HG03103 (cell line): ENCODE measurements at regions not wholly inside any gene's neighbourhood (a gene's known extent, or its start where the extent isn't known, plus 50 kb on each side); places are given as distances from the start of the nearest gene placed in this dataset.
"Not testable (repeated sequence)": the region's sequence is repeated elsewhere in the genome, so short reads cannot be mapped to it uniquely, and the experiment has no call there.

Source experiments
- ATAC-seq: cut with Tn5 transposase; IDR thresholded peaks from one replicate; pipeline ENCODE4 v1.9.1; 2021; ENCODE audit warnings: low read depth; ENCODE audit not compliant: unreplicated experiment

DNA sequence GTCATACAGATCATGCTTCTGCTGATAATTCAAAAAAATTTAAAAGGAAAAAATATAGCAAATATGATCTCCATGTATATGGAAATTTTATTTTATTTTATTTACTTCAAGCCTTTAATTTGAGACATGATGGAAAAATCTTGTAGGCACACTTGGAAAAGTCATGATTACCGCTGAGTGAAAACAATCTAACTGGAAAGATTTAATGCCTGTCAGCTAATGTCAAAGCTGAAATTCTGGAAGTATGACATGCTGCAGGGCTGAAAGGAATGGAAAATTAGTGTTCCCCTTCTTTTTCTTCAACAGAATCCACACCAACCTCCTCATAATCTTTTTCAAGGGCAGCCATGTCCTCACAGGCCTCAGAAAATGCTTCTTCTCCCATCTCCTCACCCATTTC, 58.2 kb downstream of the RPRM start:
- no peak for ATAC-seq

GRCh38 chr2:153417077-153417476, 61.5 kb downstream of the RPRM start:
- no peak for ATAC-seq

DNA sequence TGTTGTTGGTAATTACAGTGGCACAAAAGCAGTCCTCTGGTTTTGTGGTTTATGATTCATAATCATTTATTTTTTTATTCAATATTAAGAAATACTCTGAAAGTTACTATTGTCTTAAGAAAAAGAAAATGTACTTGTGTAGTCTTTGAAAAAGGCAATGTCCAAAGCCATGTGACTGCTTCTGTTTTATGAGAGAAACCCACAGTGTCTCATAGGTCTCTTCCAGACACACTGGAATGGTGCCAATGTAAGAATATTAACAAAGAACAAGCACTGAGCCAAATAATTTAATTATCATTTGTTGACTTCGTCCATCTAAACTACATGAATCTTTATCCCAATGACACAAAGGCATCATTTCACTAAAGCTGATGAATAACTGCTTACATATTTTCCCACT, 62.5 kb downstream of the RPRM start:
- ATAC-seq = no peak

DNA sequence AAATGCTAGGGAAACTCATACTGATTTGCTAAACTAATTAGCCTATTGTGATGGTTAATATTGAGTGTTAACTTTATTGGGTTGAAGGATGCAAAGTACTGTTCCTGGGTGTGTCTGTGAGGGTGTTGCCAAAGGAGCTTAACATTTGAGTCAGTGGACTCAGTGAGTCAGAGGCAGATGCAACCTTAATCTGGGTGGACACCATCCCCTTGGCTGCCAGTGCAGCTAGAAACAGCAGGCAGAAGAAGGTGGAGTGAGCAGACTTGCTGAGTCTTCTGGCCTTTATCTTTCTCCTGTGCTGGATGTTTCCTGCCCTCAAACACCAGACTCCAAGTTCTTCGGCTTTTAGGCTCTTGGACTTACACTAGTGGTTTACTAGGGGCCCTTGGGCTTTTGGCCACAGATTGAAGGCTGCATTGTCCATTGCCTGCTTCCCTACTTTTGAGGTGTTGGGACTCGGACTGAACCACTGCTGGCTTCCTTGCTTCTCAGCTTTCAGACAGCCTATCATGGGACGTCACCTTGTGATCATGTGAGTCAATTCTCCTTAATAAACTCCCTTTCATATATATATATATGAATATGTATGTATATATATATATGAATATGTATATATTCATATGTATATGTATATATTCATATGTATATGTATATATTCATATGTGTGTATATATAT, 69.7 kb downstream of the RPRM start:
- no peak for ATAC-seq

DNA sequence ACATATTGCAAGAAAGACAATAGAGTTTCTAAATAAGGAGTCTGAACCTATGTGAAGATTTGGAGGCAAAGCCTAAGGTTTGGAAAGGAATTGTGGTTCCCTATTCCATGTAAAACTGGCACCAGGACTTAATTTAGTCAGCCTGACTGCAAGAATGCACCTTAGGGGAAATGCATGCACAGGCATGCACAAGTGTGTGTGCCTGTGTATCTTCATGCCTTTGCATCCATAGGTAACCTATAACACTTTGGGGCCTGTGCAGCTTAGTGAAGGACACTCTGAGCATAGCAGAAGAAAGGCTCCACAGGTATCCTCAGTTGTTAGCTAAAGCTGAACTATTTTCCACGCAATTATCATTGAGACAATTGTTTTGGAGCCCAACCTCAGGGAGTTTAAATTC, 73.4 kb downstream of the RPRM start:
- ATAC-seq = no peak

DNA sequence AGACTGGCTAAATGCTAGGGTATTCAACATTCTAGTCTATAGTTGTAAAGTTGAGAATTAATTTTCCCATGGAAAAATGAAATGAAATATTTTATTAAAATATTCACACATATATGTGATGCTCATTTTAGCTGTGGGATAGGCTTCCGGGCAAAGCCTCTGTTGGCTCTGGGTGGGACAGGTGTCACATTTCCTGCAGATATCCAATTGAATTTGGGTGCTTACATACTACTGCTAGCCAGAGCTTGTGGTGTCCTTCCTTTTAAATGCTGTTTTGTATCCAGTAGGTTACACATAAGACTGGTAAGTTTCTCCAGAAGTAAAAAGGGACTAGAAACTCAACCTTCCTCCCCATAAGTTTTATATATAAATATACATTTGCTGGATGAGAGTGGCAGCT, 73.8 kb downstream of the RPRM start:
- no peak for ATAC-seq

- no peak for ATAC-seq
These were observed 74.6 kb downstream of the RPRM start for GRCh38 chr2:153403940-153404339.

DNA sequence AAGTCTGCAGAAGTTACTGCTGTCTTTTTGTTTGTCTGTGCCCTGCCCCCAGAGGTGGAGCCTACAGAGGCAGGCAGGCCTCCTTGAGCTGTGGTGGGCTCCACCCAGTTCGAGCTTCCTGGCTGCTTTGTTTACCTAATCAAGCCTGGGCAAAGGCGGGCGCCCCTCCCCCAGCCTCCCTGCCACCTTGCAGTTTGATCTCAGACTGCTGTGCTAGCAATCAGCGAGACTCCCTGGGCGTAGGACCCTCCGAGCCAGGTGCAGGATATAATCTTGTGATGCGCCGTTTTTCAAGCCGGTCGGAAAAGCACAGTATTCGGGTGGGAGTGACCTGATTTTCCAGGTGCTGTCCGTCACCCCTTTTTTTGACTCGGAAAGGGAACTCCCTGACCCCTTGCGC, 75.2 kb downstream of the RPRM start:
- not testable (repeated sequence) for ATAC-seq

GRCh38 chr2:153394686-153395085, 83.9 kb downstream of the RPRM start:
- ATAC-seq = no peak

DNA sequence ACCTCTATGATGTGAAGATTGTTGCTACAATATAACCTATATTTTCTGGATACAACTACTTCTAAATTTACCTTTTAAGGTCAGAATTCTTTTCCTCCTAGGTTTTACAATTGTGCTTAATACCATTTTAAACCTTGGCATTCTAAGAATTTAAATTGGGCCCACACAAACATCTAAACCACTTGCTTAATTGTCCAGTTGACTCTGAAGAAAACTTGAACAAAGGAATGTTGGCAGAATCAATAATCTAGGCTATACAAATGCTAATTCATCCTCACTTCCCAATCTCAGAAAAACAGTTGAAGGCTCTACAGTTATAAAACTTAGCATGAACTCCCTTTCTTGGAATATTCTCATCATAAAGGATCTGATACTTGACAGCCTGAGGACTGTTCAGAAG, 84.3 kb downstream of the RPRM start:
- ATAC-seq = no peak

DNA sequence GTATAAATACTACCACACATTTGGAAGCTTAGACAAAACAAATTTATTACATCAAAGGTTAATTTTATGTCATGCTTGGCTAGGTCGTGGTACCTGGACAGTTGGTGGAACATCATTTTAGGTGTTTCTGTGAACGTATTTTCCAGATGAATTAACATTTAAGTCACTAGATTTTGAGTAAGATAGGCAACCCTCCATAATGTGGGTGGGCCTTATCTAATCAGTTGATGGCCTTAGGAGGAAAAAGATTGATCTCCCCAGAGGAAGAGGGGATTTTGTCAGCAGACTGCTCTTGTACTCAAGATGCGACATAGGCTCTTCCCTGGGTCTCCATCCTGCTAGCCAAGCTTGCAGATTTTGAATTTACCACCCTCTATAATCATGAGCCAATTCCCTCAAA, 85.0 kb downstream of the RPRM start:
- no peak for ATAC-seq

GRCh38 chr2:153391131-153391530, 87.4 kb downstream of the RPRM start:
- ATAC-seq = no peak

DNA sequence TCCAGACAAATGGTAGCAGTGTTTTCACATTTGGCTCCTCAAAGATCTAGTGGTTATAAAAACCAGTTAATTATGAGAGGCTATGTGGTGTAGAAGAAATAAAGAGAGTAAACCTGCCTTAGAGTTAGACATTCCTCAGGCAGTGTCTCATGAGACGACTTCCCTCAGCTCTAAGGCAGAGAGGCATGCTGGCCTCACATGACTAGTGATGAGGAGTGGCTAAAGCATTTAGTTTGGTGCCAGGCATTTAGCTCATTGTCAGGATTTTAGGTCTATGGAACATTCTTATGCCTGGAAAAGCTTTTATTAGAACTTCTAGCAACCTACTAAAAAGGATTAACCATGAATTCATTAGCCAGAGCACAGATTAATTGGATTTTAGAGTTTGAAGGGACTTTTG, 90.3 kb downstream of the RPRM start:
- no peak for ATAC-seq

DNA sequence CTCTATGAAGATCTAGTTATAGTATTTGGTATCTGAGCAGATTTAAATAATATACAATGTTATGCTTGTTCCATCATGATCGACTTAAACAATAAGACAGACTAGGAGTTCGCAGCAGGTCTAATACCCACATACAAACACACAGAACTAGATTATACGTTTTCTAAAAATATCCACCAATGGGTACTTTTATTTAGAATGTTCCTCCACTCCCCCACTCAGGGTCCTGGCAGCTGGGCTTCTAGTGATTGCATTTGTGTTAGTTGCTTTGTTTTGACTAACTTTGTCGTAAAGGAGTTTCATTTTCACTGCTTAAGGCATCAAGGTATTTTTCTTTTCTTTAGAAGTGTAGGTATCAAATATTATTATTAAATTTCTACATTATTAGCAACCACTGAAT, 91.4 kb downstream of the RPRM start:
- no peak for ATAC-seq

DNA sequence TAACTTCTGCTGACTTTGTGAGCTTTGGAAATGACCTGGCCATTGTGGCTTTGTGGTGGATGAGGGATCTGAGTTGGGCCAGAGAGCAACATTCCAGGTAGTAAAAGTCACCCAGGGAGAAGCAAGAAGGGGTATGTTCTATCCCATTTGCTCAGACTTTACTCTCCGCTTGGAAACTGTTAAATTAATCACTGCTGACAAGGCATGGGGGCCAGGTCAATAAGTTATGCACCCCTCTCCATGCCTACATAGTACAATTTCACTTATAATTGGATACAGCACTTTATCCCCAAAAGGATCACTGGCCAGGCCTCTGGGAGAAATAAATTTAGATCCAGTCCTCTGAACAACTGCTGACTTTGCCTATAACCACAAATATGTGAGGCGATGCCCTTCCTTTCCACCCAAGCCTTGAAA, 92.1 kb downstream of the RPRM start:
- ATAC-seq = no peak

- ATAC-seq = no peak
These were observed 104.9 kb downstream of the RPRM start for GRCh38 chr2:153373510-153374279.

GRCh38 chr2:153360239-153360638, 118.3 kb downstream of the RPRM start:
- ATAC-seq = no peak

GRCh38 chr2:153354377-153354776, 124.2 kb downstream of the RPRM start:
- no peak for ATAC-seq

DNA sequence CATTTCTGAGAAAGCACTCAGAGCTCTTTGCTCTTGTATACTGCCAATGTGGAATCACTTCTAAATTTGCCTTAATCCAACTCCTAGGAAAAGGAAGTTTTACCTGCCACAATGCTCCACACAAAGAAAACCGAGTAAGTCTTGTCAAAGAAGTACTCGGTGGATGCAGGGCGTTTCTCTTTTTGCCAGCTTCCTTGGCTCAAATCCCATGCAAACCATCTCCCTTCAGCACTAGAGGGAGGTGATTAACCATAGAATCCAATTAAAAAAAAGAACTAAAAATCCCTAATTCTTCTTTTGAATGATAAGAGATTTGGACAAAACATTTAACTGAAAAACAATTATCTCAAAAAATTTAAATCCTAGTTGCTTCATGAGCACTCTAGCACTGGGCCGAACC, 129.0 kb downstream of the RPRM start:
- ATAC-seq = no peak

DNA sequence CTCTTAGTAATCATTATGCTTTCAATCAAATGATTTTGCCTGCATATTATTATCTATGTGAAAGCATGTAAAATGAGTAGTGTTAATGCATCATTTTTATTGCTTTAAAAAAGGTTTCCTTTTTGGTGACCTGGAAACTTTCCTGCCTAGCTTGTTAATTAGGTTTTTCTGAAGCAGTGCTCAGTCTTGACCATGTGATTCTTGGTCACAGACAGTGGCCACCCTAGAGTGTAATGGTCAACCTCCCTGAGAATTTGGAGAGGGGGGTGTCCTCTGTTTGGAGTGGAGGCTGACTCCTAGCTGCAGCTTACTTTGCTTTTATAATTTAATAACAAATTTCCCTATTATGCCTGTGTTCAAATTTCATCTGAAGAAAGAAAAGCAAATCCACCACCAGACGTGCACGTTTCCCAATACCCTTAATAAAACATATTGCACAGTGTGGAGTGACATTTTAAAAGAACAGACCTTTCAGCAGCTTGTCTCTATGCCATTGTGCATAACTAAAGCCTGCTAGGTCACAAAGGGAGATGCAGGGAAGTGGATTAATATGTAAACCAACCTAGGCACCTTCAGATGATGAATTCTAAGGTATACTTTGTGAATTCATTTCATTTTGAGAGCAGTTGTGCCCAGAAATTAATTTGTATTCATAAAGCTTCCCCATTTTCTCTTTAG, 130.6 kb downstream of the RPRM start:
- ATAC-seq = no peak

DNA sequence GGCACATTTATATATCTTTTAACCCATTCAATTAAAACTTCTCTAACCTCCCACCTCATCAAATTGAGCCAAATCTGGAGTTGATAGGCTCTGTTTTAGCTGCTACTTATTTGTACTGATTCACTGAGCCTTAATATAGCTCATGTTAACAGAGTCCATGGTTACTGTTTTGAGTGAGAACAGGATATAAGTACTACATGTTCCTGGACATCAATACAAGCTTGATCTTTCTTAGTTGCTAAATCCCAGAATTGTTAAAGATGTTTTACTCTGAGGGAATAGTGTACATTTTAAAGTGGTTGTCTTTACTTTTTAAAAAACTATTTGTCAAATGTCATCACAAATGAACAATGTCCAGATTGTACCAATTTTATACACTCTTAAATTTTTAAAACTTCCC, 157.7 kb downstream of the RPRM start:
- ATAC-seq = no peak

DNA sequence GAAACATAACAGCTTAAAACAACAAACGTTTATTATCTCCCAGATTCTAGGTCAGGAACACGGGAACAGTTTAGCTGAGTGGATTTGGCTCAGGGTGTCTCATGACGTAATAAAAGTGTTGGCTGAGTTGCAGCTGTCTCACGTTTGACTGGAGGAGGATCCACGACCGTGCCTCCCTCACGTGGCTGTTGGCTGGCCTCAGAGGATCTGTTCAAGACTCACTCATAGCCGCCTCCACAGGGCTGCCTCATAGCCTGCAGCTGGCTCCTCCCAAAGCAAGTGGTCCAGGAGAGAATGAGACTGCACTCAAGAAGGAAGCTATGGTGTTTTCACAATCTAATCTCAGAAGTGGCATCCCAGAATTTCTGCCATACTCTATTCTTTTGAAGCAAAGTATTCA, 167.1 kb downstream of the RPRM start:
- no peak for ATAC-seq
